Left hindlimb (tissue), 1 donor: ENCODE measurements at regions not wholly inside any gene's neighbourhood (a gene's known extent, or its start where the extent isn't known, plus 50 kb on each side); places are given as distances from the start of the nearest gene placed in this dataset.

Source experiments
- DNase-seq: peaks from one replicate; pipeline ENCODE4 v3.0.0-alpha.2; 2018

DNA sequence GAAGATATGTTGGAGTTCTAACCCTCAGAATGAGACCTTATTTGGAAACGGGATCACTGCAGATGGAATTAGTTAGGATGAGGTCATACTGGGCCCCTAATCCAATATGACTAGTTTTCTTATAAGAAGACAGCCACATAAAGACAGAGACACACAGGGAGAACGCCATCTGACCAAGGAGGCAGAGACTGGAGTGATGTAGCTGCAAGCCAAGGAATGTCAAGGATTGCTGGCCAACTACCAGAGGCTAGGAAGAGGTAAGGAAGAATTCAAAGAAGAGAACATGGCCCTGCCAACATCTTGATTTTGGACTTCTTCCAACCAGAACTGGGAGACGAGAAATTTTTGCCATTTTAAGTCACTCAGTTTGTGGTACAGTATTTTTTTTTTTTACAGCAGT is 152.8 kb upstream of the DIPK2B start:
- no peak for DNase-seq

DNA sequence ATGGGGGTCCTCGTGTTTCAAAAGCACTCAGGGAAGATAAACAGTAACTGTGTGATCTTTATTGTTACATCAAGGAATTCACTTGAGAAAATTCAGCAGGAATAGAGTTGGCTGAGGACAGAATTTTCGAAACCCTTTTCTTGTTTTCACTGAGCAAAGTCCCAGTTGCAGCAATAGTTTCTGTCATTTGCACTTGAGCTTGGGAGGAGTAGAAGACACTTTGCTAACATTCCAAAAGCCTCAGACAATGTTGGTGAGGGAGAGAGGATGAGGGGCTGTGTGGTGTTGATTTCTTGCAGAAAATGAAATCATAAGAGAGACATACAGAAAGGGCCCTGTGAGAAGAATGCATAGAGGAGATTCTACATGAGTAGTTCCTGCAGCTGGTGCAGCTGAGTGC is 151.9 kb upstream of the DIPK2B start:
- no peak for DNase-seq

DNA sequence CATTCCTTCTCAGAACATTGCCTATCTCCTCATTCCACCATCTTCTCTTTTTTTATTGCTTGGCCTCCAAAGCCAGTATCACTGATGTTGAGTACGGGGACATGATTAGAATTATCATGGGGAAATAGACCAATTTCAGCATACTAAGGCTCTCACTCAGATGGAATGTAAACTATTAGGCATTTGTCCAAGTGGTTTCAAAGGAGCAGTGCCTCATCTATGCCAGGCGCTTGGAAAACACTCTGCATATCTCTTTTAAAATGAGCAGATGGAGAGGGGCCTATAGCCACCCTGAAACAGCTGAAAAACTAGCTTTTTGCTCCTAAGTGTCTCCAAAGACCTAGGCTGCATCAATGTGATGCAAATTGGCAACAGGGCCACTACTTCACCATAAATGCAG is 150.8 kb upstream of the DIPK2B start:
- no peak for DNase-seq

DNA sequence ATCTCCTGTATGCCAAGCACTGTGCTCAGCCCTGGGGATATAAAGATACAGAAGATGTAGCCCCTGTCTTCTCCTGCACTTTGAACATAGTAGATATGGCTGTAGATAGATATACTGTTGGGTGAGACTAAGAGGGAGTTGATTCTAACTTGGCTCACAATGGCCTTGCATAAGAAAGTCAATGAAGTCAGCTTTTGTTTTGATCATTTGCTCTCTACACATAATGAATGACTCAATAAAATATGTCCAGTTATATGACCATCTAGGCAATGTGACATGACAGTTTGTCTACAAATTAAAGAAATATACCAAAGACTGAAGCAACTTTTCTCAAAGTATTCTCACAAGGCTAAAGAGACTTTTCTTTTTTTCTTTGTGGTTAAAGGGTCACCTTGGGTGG is 147.6 kb upstream of the DIPK2B start:
- no peak for DNase-seq

DNA sequence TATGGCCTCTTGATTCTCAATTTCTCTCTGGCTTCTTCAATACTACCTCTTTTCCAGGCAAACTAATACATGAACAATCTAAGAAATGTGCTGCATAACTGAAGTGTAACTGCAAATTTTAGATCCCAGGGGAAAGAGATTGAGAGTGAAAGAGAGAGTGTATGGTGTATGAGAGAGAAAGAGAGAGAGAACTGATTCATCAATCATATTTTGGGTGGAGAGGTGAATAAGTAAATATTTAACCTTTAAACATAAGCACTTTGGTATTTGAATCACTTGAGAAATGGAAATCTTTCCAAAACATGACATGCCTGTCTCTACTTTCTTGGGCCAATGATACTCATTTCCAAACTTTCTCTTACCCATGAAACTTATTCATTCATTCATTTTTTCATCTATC is 147.2 kb upstream of the DIPK2B start:
- no peak for DNase-seq

DNA sequence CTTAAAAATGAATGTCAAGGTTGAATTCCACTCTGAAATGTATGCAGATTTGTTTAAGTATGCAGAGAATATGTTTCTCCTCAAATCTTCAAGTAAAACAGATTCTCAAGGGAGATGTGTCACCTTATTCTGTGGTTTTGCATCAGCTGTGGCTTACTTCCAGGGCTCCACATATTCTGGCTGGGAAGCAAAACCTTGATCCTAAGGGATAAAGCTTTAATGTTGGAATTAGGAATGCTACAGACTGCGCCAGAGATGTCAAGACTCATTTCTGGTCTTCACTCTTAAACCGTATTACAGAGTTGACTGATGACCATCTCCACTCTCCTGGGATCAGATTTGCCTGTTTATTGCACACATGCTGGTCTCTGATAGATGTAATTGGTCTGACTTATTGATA is 143.9 kb upstream of the DIPK2B start:
- DNase-seq, result no peak

DNA sequence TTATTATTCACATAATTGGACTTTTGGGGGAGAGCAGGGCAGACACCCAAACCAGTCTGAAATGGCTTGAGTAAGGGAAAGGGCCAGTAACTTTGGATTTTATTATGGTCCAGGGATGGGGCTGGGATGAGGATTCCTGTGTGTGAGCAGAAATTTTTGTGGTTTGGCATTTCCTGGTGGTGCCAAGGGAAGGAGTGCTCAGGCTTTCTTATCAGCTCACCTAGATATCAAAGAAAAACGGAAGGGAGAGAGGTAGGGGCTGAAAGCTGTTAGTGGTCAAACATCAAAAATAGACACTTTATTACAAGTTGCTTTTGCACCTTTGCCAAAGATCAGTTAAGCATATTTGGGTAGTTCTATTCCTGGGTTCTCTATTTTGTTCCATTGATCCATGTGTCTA is 128.5 kb upstream of the DIPK2B start:
- DNase-seq, result no peak

DNA sequence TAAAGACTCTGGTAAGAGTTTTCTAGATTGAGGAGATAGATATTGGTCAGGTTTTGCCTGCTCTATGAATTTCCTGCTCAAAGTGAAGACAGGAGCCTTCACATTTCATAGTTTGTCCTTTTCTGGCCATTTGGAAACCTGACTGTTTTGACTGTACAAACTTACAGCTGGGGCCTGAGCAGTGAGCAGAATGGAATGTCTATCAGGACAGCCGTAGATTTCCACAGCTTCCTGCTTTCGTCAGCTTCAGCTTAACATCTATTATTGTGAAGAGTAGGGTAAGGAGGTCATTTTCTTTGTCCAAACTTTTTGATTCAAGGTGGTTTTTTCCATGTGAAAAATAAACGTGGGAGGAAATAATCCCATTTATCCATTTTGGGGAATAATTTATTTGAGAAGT is 124.3 kb upstream of the DIPK2B start:
- DNase-seq, result no peak

DNA sequence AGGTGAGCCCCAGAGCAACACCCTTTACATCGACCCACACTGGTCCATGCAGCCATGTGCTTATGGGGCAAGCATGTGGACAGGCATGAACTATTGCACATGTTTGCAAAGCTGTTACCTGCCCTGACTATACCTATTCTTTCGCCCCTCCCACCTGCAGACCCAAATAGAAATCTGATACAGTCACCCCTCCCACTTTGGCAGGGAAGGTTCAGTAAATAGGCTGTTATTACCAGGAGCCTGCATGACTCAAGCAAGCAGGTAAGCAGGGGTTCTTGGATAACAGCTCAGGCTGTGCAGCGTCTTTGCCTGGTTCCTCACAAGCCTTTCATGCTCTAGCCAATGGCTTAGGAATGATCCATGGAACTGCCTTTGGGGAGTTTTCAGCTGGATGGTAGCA is 122.7 kb upstream of the DIPK2B start:
- no peak for DNase-seq

DNA sequence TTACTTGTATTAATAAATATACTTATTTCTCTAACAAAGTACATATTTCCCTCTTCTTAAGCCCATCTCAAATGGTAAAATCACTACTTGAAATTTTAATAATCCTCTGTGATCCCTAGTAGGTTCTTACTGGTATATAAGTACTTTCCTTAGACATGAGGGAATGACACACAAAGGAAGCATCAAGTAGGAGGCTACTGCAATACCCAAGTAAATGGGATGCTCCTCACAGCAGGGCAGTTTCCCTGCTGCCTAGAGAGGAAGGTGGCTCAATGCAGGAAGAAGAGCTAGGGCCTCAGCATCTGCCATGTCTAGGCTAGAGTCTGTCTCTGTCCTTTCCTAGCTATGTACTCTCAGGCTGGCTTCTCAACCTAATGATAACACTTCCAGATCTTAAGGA is 122.1 kb upstream of the DIPK2B start:
- no peak for DNase-seq

DNA sequence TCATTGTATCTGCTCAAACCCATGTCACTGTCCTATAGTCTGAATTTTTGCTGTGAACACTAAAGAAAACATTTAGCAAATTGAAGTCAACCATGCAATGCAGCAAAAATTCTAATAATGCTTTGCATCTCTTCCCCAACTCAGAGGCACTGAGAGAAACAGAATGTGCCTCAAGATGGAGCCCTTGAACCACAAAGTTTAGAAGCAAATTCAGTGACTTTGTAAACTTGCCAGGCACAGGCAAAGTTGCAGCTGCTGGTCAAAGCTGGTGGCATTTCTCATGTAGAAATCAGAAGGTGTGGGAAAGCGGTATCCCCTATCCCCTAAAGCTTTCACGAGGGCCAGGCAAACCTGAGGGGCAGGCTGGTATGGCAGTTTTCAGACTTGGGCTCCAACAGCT is 121.7 kb upstream of the DIPK2B start:
- DNase-seq, result no peak

DNA sequence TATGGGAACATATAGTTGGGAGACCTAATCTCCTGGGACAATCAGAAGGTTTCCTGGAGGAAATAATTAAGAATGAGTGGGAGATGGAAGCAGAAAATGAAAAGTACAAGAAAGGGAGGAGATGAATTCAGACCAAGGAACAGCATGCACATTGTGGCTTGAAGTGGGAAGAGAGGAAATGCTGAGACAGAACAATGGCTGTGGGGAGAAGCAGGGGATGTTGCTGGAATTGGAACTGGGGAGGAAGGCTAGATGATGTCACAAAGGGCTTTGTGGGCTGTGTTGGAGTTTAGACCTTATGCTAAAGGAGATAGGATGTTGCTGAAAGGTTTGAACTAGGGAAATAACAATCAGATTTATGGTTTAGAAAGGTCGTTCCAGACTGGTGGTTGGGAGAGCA is 119.5 kb upstream of the DIPK2B start:
- DNase-seq, result no peak

DNA sequence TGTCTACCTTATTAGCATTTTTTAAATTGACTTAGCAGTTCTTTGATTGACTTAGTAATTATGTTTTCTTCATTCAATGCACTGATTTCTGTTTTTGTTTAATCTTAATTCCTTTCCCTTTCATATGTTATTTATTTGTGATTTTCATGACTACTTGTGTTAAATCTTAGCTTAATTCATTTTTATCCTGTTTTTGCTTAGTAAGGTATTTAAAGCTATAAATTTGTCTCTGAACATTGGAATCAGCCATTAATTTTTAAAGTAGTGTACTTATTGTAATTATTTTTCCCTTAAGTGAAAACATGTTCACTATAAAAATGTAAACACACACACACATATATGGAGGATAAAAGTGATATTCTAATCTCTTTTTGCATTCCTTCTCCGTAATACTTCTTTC is 109.1 kb upstream of the DIPK2B start:
- DNase-seq, result no peak

DNA sequence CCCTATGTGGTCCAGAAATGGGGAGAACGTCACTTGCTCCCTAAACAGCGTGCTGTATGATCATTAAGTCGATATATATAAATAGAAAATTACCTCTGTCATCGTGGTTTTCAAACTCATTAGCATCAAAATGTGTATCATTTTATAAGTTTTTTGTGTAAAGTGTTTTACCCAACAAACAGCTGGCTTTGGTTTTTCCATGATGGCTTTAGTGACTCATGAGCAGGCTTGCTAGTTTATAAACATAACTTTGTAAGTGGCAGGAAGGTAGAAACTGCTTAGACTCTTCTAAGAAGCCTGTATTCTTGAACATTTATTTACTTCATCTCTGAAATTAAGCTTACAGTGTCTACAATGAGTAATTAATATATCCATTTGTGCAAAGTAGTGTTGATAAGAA is 108.4 kb upstream of the DIPK2B start:
- no peak for DNase-seq

DNA sequence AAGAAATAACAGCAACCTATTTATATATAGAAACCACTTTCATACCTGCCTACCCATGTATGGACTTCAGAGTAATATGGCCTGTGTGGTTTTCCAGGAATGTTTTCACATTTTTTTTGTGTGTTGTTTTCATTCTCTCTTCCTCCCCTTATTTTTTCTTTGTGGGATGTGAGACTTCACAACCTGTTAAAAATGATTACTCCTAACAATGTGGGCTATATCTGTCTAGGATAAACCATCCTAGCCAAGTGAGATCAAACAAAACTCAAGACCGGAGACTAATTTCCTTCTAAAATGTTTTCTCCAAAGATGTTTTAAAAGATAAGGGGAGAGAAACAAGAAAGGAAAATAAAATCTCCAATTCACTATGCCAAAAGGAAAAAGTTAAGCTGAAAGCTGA is 106.1 kb upstream of the DIPK2B start:
- DNase-seq, result no peak

DNA sequence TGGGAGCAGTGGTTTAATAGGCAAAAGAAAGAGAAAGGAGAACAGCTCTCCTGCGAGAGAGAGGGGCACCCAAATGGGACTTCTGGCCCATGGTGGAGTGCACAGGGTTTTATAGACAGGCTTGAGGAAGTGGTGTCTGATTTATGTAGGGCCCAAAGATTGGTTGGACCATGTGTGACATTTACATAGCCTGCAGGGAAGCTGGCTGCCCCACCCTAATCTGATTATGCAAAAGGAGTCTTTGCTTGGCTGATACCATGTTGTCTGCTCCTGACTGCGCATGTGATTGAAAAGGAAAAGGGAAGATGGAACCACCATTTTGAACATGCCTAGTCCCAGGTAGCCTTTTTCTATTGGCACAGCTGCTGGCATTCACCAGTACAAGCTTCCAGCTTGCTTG is 100.0 kb upstream of the DIPK2B start:
- DNase-seq, result no peak

DNA sequence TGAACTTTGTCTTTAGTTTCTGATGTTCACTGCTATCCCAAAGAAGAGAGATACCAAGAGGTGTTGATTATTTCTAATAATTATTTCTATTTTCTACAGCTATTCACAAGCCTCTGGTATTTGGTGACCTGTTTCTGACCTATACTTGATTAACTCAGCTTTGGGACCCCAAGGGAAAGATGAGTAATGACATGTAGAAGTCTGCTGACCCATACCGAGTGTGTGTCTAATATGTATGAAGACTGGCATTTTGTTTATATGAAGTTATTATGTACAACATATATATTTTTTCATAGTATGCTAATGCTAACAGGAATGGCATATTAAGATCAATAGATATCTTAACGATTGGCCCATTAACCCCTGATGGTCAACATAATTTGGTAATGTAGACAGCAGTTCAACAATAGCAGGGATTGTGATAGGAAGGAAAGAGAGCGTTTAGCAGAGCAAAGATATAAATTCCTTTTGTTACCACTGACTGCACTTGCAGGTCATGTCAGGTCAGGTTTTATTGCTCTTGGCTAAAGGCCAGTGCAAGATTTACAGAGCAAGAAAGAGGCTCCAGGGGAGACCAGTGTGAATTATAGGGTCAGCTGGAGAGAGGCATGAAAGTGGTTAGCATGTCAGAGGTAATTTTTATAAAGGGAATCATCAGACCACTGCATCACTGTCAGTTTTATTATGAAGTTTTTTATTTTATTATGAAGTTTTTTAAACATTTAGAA is 94.7 kb upstream of the DIPK2B start:
- DNase-seq, result no peak

DNA sequence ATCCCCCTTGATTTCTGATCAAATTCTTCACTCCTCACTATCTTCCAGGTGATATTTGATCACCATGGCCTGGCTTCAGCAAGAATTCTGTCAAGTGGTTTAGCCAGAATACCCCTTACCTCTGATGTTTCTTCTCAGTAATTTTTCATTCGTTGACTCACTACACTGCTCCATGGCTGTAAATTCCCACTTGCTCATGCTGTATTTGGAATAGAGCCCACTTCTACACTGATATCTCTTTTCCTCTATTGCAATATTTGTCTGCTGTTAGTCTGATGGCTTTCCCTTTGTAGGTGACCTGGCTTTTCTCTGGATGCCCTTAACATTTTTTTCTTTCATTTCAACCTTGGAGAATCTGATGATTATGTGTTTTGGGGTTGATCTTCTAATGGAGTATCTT is 73.9 kb upstream of the DIPK2B start:
- DNase-seq, result no peak

DNA sequence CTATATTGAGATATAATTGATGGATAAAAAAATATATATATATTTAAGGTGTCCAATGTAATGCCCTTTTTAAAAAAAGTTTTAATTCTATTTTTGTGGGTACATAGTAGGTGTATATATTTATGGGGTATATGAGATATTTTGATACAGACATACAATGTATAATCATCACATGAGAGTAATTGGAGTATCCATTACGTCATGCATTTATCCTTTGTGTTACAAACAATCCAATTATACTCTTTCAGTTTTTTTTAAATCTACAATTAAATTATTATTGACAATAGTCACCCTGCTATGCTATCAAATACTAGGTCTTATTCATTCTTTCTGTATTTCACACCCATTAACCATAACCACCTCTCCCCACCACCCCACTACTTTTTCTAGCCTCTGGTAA is 66.3 kb upstream of the DIPK2B start:
- DNase-seq, result no peak

DNA sequence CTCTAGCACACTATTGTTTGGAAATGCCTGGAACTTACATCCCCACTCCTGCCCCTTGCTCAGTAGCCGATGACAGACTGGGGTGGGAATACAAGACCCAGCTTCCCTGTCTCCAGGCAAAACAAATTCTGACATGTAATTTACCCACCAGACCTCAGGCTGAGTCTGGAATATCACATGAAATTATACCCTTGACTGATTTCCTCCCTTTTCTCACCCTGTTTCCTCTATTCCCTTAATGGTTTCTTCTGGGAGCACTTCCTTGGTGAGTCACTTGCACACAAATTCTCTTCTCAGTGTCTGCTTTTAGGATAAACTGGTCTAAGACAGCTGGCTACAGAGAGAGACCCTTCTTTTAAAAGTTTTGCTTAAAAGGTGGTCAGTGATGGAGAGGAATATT is 65.8 kb upstream of the DIPK2B start:
- no peak for DNase-seq

DNA sequence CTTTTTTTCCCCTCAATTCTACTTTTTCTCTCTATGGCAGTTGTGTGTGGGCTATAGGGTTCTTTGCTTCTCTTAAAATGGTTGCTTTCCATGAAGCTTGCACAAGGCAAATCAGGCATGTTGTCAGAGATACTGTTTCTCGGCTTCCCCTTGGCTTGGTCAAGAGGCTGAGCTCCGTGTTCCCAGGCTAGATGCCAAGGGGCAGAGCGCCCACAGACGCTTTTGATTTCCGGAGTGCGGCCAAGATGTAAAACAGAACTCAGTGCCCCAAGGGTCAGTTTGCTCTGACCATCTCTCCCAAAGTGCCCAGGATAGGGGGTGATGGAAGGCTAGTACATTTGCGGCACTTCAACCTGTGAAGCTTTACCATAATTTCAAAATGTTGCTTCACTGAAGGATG is 64.2 kb upstream of the DIPK2B start:
- DNase-seq, result no peak

DNA sequence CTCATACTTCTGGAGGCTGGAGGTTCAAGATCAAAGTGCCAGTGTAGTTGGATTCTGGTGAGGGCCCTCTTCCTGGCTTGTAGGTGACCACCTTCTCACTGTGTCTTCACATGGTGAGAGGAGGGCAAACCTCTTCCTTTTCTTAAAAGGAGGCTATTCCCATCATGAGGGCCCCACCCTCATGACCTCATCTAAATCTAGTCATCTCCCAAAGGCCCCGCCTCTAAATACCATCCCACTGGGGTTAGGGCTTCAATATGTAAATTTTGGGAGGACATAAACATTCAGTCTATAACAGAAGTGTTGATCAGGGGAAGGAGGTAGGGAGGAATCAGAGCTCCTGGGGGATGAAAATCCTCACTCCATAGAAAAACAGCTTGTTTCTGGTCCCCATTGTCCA is 60.8 kb upstream of the DIPK2B start:
- no peak for DNase-seq

DNA sequence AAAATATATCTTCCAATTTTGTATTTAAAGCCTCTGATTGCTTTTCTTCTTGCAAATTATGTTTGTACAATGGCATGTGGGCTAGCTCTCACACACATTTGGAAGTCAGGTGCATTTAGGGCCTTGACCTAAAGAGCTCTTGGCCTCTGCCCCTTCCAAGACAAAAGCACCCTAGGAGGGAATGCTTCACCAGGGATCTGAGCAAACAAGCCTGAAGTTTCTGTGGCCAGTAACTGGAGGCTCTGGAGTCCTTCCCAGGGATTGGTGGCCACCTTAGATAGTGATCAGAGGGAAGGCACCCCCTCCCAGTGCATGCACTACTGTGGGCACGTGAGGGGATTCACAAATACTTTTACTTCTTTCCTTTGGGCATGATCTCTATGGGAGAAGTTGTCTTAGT is 60.3 kb upstream of the DIPK2B start:
- DNase-seq, result no peak

DNA sequence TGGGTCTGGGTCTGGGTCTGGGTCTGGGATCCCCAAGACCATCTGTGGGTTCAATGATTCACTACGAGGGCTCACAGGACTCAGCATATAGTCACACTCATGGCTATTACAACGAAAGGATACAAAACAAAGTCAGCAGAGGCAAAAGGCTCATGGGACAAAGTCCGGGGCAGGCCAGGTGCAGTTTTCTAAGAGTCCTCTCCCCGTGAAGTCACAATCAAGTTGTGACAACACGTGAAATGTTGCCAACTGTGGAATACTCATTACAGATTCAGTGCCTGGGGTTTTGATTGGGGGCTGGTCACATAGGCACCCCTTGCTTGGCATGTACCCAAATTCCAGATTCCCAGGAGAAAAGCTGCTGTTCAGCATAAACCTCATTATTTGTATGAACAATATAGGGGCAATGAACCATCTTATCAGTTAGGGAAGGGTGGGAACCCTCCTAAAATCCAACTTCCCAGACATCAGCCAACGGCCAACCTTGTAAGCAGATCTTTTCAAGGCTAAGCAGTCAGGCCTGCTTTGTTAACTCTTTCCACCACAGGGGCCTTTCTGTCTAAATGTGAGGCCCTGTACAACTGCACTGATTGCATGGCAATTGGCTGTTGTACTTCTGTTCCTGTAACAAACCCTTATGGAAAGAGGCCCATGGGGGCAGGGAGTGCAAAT is 58.2 kb upstream of the DIPK2B start:
- DNase-seq, result no peak
